Activated CD4-positive, alpha-beta T cell treated with anti-CD3 and anti-CD28 coated beads, Interleukin-2, Interleukin-4, amounts not matched to agents 100 ng/mL and 50 ng/mL, durations not matched to agents 16 hours and 8 hours (primary cell): ENCODE measurements at regions not wholly inside any gene's neighbourhood (a gene's known extent, or its start where the extent isn't known, plus 50 kb on each side); places are given as distances from the start of the nearest gene placed in this dataset.
"Not testable (repeated sequence)": the region's sequence is repeated elsewhere in the genome, so short reads cannot be mapped to it uniquely, and the experiment has no call there.

Experiments
- DNase-seq: peaks from one replicate; pipeline ENCODE4 v3.0.0-alpha.2; 2020; ENCODE audit warnings: low spot score

- DNase-seq, result no peak
Measured at GRCh38 chr2:125710561-125710960, 945.4 kb upstream of the GYPC start.

- no peak for DNase-seq
Measured at GRCh38 chr2:125711075-125711474, 944.9 kb upstream of the GYPC start.

DNA sequence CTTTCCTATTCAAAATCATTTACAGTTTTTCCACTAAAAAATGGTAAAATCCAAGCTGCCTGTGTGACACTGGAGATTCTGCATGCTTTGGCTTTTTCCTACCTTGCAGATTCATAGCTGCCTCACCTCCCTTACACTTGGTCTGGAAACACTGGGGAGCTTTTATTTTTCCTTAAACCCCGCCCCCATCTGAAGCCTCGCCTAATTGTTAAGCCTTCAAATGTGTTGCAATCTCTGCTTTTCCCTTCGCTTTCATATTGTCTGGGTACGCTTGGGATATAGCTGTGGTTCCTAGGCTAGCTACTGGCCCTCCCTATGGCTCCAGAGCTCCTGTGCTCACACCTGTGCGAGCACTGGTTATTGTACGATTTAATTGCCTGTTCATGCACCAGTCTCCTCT, 942.4 kb upstream of the GYPC start:
- no peak for DNase-seq

DNA sequence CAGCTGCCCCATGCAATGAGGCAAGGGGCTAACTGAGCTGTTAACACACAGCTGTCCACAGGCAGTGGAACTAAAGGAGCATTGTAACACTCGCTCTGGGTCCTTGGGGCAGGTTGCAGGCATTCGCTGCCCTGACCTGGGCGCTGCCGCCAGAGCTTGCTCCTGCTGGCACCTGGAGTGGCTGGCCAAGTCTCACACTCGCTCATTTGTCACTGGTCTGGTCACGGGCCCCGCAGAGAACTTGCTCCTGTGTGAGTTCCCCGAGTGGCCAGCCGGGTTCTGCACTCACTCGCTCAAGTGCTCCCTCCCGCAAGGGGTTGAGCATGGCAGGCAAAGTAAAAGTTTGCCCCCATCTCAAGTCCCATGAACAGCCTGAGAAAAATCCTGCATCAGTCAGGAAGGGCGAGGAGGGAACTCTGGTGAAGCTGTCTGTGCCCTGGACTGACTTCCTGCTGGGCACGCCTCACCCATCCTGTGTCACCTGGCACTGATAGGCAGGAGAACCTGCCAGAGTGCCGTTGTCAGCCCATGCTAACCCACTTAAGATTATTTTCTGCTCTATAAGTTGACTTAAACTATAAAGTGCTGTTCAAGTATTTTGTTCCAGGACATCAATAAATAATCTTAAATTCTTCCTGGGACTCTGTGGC, 934.8 kb upstream of the GYPC start:
- no peak for DNase-seq

DNA sequence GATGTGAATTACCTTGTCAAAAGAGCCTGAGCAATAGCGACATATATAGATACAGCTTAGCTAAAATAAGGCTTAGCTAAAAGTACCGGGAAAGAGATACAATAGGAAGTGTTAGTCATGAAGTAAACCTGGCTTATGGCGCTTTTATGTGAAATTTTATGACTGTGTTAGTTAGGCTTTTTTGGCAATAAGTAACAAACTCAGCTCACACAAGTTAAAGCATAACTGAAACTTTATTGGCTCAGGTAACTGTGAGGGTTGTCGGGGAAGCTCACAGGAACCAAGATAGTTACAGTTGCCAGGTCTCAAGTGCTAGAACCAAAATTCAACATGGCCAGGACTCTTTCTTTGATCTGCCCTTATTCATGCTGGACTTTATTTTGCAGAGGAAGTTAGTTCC, 925.0 kb upstream of the GYPC start:
- no peak for DNase-seq

- DNase-seq, result no peak
Measured at GRCh38 chr2:125736306-125736705, 919.7 kb upstream of the GYPC start.

DNA sequence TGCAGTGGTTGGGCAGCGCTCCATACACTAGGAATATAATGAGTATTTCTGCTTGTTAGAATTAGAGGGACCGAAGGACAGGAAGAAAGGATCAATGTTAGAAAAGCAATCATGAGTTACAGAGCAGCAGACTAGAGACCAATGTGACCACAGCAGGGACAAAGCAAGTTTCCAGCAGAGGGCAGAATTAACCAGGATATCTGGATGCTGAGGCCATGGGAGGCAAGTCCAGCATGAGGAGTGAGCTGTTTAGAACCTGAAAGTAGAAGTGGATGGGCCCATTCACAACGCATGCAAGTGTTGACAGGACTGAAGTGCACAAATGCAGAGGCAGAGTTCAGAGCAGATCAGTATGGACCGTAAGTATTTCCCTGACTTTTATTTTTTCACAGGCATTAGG, 910.4 kb upstream of the GYPC start:
- no peak for DNase-seq

DNA sequence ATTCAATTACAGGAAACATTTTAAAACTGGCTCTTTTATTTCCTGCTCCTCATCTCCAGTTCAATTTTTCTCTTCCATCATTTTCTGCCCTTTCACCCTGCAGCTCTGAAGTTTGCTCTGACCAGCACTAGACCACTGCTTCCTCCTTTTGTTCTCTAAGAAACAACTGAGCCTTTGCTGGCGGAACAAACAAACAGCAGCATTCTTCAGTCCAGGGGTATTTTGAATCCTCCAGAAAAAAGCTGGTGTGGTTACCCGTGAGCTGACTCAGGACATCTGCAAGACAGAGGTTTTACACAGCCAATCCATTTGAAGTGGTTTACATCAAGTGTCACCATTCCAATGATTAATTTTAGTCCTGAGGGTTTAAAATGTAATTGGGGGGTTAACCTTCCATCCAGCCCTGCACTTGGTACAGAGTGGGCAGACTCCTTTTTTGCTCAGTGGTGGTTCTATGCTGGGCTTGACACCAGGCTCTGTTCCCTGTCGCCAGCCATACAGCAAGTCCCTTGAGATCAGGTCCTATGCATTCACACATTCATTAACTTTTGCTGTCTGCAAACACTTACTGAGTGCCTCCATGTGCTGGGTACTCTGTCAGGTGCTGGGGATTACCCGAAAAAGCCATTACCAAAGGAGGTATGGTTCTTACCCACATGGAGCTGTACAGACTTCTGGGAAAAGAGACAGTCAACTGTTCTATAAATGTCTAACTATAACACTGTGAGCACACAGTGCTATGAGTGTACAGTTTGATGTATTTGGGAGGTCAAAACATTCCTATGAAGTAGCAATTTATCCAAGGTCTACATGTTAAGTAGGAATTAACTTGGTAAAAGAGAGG, 909.4 kb upstream of the GYPC start:
- DNase-seq, result no peak

DNA sequence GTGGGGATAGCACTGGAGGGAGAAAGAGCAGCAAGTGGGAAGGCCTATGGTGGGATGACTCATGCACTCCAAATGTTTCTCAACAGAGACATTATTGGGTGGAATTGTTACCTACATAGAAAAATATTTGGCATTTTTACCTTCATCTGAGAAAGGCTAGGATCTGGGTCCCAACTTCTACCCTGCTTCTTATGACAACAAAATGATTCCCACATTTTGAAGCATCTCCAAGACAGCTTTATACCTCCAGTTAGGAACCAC, 908.9 kb upstream of the GYPC start:
- DNase-seq, result no peak

- DNase-seq, result no peak
Measured at GRCh38 chr2:125756431-125756830, 899.5 kb upstream of the GYPC start.

- DNase-seq, result no peak
Measured at GRCh38 chr2:125796784-125797183, 859.2 kb upstream of the GYPC start.

GRCh38 chr2:125797192-125797591, 858.8 kb upstream of the GYPC start:
- no peak for DNase-seq

GRCh38 chr2:125822746-125823145, 833.2 kb upstream of the GYPC start:
- no peak for DNase-seq

DNA sequence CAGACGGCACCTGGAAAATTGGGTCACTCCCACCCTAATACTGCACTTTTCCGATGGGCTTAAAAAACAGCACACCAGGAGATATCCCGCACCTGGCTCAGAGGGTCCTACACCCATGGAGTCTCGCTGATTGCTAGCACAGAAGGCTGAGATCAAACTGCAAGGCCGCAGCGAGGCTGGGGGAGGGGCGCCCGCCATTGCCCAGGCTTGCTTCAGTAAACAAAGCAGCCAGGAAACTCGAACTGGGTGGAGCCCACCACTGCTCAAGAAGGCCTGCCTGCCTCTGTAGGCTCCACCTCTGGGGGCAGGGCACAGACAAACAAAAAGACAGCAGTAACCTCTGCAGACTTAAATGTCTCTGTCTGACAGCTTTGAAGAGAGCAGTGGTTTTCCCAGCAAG, 830.2 kb upstream of the GYPC start:
- not testable (repeated sequence) for DNase-seq

DNA sequence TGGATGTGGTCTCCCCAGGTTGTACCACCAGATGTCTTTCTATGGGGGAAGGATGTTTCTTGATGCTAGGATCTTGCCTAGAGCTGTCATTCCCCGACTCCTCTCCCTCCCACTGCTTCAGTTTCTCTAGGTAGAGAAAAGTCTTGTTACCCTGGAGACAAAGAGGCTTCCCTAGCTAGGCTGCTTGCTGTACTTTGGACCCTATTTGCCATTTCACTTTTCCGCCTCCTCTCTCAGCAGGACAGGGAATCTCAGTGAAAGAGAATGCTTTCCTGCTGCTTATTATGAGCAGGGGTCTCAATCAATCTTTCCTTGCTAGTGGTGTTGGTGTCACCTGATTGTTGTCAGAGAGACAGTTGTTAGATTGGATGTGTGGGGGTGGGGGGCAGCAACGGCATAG, 818.8 kb upstream of the GYPC start:
- DNase-seq, result no peak

DNA sequence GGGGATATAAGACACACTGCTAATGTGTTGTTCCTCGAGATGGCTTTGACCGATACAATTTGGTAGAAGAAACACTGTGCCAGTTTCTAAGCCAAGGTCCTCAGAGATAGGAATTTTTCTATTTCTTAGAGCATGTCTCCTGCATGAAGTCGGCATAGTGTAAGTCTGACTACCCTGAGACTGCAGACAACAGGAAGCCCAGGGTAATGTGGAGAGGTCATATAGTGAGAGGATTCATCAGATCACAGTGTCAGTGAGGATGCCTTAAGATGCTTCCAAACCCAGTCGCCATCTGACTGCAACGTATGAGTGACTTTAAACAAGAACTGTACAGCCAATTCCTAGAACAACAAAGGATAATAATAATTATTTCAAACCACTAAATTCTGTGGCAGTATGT, 818.3 kb upstream of the GYPC start:
- DNase-seq, result no peak

DNA sequence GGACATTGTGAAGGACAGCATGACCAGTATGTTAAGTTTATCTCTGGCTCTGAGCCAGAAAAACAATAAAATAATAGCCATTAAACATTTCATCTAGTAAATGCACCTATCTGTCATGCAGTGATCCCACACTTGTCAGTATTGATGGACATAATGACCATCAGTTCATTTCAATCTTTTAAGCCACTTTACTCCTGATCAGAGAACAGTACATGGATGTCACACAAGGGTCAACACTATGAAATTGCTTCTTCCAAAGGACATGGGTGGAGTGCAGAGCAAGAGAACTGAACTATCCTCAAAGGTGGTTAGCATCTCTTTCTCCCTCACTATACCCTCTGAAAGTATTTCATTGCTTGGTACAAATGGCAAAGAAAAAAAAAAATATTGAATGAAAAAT, 816.0 kb upstream of the GYPC start:
- no peak for DNase-seq

DNA sequence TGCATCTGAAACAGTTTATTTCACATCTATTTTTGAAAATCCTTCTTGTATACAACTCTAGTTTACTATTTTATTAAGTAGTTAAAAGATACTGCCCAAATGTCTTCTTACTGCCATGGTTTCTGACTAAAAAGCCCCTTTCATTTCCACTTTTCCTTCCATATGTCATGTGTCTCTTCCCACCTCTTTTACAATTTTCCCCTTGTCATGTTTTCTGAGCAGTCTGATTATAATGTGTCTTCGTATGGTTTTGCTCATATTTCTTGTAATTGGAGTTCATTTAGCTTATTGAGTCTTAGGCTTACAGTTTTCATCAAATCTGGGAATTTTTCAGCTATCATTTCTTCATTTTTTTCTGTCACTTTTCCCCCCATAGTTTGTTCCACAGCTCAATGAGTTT, 813.9 kb upstream of the GYPC start:
- no peak for DNase-seq

DNA sequence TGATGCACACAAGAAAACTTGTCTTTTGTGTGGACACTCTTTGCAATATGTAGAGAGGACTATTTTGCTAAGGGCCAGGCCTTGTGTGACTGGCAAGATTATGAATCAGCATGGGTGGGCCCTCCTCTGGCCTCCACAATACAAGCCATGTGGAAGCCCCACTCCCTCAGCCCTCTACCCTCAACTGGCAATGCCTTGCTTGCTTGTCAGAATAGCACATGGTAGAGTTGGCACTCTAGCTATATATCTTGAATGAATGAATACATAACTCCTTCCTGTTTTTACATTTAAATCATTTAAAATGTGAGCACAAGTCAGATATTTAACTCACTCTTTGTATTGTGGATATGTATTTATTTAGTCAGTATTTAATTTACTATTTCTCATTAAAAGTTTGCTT, 805.4 kb upstream of the GYPC start:
- DNase-seq, result no peak

GRCh38 chr2:125852364-125852763, 803.6 kb upstream of the GYPC start:
- no peak for DNase-seq

DNA sequence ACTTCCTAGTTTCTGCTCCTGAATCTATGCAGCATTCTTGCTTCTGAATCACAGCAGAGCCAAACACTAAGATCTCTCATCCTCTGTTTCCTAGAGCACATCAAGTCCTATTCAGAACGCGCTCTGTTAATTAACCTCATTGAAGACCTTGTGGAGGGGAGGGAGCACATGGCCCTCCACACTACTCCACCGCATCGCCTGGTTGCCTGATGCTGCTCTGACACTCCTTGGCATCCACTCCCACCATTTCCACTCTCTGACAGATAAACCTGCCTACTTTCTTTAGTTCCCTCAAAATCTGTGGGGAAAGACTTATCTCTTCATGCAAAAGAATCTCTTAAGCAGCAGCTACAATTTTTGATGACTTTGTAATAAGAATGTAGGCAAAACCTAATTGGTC, 802.3 kb upstream of the GYPC start:
- no peak for DNase-seq

DNA sequence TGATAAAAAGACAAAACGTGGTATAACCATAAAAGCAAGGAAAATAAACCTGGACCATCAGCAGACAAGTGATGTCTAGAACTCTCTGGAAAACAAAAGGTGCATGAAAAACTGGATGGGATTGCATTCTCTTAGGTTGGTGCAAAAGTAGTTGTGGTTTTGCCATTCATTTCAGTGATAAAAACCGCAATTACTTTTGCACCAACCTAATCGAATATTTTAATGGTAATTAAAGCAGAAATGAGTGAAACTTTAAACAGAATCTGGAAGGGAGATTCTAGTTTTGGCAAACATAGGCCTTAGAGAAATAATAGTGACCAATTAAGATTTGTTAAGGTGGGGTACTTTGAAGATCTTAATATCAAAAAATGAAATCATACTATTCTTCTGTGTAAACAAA, 800.8 kb upstream of the GYPC start:
- no peak for DNase-seq

GRCh38 chr2:125857971-125858794, 797.8 kb upstream of the GYPC start:
- DNase-seq, result no peak
